NCI-H1105 (cell line): ENCODE measurements at regions not wholly inside any gene's neighbourhood (a gene's known extent, or its start where the extent isn't known, plus 50 kb on each side); places are given as distances from the start of the nearest gene placed in this dataset.

Source experiments
- DNase-seq: peaks from one replicate; lab custom pipeline; 2025; lab: John Stamatoyannopoulos, UW

DNA sequence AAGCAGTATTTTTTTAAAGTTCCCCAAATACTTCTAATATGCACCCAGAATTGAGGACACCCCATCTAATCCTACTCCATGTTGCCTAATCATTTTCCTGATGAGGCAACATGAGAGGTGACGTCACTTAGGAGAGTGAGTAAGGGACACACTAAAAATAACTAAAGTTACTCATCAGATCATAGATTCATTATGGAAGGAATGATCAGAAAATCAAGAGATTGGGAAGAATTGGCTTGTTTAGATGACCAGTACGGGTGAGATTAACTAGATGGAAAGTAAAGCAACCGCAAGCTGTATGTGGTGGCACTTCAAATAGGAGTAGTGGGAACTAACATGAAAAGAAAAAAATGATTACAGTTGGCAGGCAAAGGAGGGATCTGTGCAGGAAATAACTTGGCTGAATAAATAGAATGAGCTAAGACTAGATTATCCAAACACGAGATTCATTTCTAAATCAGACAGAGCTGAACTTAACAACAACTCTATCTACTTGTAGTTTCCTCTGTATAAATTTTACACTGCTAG is 61.4 kb upstream of the CXADR start:
- no peak for DNase-seq

DNA sequence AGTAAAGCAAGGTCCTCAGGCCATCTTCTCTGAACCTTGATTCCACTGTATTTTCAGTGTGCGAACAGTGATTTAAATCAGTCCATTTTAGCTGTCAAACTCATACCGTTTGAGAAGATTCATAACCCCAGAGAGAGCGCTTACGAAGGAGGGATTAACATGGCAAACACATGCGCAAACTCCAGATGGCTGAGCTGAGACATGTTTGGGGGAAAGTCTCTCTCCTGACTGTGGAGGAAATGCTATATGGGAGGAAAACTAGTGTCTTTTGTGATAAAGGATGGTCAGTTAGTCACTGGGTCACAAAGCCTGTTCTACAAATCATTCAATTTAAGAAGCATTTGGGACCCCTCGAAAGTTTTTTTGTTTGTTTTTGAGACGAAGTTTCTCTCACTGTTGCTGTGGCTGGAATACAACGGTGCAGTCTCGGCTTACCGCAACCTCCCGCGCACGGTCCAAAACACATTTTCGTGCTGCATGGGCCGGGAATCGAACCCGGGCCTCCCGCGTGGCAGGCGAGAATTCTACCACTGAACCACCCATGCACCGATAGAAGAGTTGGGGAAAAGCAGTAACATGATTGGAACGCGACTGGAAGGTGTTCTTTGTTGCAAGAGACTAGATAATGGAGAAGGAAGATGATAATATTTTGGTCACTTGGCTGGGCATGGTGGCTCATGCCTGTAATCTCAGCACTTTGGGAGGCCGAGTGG is 58.4 kb upstream of the CXADR start:
- no peak for DNase-seq

DNA sequence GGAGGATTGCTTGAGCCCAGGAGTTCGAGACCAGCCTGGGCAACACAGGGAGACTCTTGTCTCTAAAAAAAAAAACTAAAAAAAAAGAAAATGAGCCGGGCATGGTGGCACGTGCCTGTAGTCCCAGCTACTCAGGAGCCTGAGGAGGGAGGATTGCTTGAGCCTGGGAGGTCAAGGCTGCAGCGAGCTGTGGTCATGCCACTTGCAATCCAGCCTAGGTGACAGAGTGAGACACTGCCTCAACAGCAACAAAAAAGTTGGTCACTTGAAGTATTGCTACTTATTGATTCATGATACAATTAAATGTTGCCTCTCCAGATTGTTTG is 57.9 kb upstream of the CXADR start:
- no peak for DNase-seq

DNA sequence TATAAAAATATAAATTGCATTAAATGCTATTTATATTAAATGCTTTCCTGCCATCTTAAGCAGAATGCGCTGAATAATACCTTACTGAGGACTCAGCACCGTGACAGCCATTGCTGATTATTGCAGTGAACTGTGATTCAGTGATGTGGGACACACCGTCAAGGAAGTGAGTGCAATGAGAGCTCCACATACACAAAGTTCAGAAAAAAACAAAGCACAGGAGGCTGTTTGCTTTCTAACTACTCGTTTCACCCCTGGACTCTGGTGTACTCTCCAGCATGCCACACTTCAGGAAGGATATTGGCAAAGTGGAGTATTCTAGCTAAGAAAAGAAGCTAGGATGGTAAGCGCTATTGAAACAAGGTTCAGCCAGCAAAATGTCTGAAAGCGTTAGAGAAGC is 57.4 kb upstream of the CXADR start:
- DNase-seq: no peak

DNA sequence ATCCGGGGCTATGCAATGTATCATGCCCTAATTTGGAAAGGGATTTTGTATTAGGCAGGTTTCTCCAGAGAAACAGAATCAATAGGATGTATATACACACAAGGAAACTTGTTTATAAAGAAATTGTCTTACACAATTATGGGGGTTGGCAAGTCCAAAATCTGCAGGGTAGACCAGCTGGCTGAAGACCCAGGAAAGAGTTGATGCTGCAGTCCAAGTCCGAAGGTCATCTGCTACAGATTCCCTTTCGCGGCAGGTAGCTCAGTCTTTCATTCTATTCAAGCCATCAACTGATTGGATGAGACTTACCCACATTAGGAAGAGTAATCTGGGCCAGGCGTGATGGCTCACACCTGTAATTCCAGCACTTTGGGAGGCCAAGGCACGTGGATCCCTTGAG is 54.6 kb upstream of the CXADR start:
- no peak for DNase-seq

DNA sequence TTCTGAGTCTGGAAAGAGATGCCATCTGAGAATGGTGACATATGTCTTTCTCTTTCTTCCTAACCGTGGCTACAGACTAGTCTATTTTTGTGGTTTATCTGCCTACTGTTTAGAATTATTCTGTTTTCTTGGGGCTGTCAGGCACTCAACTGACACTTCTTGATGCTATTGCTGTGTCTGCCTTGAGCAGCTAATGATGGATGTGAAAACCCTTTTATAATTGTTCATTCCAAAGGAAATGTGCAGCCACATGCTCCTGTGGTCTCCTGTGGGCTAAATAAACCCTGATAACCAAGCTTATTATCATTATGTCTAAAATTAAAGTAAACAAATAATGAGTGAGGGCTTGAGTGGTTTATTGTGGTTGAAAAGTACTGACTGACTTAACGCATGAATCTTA is 52.7 kb upstream of the CXADR start:
- DNase-seq: peak; percentile 2

DNA sequence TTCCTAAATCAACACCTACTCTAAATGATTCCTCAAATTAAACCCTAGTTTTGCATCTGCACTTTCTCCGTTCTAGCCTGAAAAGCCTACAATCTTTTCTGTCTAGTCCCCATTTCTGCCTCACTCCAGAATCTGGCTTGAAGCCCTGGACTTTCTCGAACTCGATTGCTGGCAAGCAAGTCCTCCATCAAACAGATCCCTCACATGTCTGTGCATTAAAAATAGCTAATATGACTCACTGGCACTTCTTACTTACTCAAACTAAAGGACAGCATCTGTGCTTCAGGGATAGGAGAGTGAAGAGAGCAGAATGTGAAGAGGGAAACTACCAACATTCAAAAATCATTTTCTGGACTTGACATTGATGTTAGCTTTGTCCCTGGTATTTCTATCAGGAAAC is 51.8 kb upstream of the CXADR start:
- no peak for DNase-seq

DNA sequence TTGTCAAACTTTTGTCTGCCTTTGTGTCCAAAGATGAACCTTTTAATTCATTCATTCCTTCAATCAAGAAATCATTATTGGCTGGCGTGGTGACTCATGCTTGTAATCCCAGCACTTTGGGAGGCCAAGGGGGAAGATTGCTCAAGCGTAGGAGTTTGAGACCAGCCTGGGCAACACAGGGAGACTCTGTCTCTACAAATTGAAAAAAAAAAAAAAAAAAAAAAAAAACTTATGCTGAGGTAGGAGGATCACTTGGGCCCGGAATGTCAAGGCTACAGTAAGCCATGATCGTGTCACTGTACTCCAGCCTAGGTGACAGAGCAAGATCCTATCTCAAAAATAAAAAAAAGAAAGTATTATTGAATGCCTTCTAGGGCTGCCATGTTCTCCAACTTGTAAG is 51.3 kb upstream of the CXADR start:
- no peak for DNase-seq

DNA sequence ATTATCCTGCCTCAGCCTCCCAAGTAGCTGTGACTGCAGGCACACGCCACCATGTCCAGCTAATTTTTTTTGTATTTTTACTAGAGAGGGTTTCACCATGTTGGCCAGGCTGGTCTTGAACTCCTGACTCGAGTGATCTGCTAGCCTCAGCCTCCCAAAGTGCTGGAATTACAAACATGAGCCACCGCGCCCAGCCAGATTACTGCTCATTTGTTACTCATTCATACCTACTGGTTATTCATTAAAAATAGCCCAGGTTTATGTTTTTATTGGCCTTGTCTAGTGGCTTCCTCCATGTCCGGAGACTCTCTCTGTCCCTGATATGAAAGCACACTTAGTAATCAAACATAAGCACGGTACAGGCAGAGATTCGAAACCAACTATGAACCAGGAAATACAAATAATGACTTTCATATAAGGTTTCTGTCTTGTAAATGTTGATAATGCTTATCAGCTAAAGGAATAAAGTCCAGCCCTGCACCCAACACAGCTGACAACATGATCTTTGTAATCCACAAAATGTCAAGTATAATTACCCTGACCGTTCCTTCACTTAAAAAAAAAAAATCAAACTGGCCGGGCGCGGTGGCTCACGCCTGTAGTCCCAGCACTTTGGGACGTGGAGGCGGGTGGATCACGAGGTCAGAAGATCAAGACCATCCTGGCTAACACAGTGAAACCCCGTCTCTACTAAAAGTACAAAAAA is 50.4 kb upstream of the CXADR start:
- no peak for DNase-seq
